Embryonic facial prominence (tissue), 1 donor: ENCODE measurements at regions not wholly inside any gene's neighbourhood (a gene's known extent, or its start where the extent isn't known, plus 50 kb on each side); places are given as distances from the start of the nearest gene placed in this dataset.
"Not testable (repeated sequence)": the region's sequence is repeated elsewhere in the genome, so short reads cannot be mapped to it uniquely, and the experiment has no call there.

ENCODE experiments used
- DNase-seq: peaks from one replicate; pipeline ENCODE4 v3.0.0-alpha.2; 2016; ENCODE audit errors: extremely low spot score

- DNase-seq: peak; percentile 52
Observed at GRCh38 chr12:58009405-58010195, 68.2 kb downstream of the ATP23 start.

DNA sequence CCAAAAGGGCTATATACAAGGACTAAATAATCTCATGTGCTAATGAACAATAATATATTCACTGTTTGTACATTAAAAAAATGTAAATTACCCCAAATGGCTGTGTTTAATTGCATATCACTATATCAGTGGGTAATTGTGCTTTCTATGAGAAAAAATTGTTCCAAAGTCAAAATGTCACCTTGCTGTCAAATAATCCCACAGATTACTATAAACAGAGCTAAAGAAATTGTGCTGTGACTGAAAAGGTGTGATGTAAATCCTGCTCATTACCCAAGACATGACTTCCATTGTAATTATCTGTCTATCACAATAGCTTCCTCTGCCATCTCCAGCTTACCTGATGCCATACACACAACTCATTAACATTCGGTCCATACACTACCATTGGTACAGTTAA lies 70.3 kb downstream of the ATP23 start:
- DNase-seq: no peak

GRCh38 chr12:58022379-58023020 lies 81.1 kb downstream of the ATP23 start:
- not testable (repeated sequence) for DNase-seq

DNA sequence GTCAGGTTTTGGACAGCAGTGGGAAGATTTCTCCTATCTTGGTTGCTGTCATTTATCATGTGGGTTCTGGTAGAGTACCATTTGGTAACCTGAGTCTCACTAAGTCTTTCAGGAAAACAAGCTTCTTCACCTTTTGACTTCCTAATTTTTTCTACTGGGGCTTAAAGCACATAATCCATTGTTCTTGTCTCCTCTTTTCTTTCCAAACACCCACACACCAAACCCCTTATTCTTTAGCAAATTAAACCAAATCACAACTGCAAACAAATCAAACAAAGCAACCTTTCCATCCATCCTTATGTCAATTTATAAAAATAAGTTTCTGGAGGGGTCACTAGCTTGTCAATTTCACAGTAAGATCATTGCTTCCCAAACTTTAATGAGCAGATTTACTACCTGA lies 84.1 kb downstream of the ATP23 start:
- DNase-seq: no peak

- DNase-seq: no peak
Observed at GRCh38 chr12:58026426-58026825, 85.1 kb downstream of the ATP23 start.

GRCh38 chr12:58026897-58027891 lies 85.8 kb downstream of the ATP23 start:
- no peak for DNase-seq

DNA sequence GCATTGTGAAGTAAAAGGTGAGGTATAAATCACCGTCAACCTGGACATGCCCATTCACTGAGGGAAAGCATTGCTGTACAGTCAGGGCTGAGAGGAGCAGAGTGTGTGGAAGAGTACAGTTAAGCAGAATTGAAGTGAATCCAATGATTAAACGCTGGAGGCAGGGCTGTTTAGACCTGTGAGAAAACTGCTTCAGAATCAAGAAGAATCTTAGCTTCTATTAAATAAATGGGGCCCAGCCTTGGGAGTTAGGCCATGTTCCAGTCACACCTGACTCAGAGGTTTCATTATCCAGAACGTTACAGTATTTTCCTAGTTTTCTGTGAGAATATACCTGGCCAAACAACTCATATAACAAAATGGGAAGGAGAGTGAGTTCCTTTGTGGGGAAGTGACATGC lies 86.9 kb downstream of the ATP23 start:
- no peak for DNase-seq

- no peak for DNase-seq
Observed at GRCh38 chr12:58029260-58029659, 87.9 kb downstream of the ATP23 start.

- DNase-seq: no peak
Observed at GRCh38 chr12:58030566-58031279, 89.4 kb downstream of the ATP23 start.

GRCh38 chr12:58032156-58032555 lies 90.8 kb downstream of the ATP23 start:
- DNase-seq: no peak

- DNase-seq: no peak
Observed at GRCh38 chr12:58033831-58034230, 92.5 kb downstream of the ATP23 start.

- no peak for DNase-seq
Observed at GRCh38 chr12:58034311-58034710, 92.9 kb downstream of the ATP23 start.

GRCh38 chr12:58034712-58035111 lies 93.3 kb downstream of the ATP23 start:
- no peak for DNase-seq

- no peak for DNase-seq
Observed at GRCh38 chr12:58041441-58041840, 100.1 kb downstream of the ATP23 start.

DNA sequence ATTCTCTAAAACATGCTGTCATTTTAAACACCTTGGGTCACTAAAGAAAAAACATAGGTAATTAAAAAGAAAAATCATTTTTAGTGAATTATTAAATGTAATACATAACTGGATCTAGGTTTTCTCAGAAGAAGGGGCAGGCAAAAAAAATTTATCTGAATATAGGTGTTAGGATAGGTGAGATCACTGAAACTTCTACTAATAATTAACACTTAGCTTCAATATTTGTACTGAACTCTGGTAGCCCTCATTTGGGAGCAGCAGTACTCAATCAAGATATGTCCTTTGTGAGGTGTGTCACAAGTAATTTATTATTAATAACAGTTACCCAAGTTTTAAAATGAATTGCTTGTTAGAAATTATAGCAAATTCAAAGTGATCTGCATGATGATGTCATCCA lies 103.6 kb downstream of the ATP23 start:
- no peak for DNase-seq

DNA sequence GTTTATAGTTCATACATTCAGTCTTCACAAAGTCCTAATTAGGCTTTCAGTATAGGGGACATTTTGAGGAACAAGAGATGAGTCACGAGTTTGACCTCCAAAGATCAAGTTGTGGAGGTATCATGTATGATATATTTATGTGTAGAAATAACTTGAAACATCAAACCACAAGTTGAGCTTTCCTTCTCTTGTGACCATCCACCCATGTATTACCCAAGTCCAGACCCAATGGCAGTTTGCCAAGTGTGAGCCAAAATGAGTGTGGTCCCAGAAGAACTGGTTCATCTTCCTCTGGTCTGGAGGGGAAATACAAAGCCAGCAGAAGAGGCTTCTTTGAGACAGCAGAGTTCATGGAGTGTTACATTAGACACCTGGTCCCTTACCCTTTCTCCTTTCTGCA lies 104.9 kb downstream of the ATP23 start:
- no peak for DNase-seq

DNA sequence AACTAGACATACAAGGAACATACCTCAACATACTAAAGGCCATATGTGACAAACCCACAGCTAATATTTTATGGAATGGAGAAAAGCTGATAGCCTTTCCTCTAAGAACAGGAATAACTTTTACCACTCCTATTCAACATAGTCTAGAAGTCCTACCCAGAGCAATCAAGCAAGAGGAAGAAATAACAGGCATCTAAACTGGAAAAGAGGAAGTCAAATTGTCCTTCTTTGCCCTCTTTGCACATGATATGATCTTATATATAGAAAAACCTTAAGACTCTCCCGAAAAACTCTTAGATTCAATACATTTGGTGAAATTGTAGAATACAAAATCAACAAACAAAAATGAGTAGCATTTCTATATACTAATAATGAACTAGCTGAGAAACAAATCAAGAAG lies 110.0 kb downstream of the ATP23 start:
- DNase-seq: no peak

- no peak for DNase-seq
Observed at GRCh38 chr12:58064666-58065065, 123.3 kb downstream of the ATP23 start.

- DNase-seq: no peak
Observed at GRCh38 chr12:58066296-58066695, 124.9 kb downstream of the ATP23 start.

- no peak for DNase-seq
Observed at GRCh38 chr12:58067610-58068387, 126.4 kb downstream of the ATP23 start.

DNA sequence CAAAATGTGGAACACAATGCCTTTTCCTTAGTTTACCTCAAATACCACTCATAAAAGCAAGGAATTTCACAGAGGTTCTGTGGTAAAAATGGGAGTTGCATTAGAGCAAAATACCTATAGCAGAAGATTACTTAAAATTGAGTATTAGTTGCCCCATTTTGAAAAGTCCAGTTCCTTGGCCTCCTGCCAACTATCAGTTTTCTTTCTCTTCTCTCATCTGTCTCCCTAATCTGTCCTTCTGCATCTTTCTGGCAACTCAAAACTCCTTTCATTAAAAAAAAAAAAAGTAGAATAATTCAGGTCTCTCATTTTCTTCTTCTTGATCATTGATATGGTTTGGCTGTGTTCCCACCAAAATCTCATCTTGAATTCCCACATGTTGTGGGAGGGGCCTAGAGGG lies 127.3 kb downstream of the ATP23 start:
- no peak for DNase-seq
